ENCODE measurements at regions not wholly inside any gene's neighbourhood (a gene's known extent, or its start where the extent isn't known, plus 50 kb on each side); places are given as distances from the start of the nearest gene placed in this dataset.

GRCh38 chr20:7710440-7710839 lies 229.8 kb downstream of the HAO1 start:
- H3K4me1 ChIP-seq: no peaks in the 10 kb centered on the region
- no peaks in the 10 kb centered on the region for H3K9me3 ChIP-seq
- no peak for TF ChIP-seq CTCF (IDR thresholded peaks at IDR 0.05)
- no peak overlapping the region for H3K27ac ChIP-seq
- intact Hi-C loops (cut with DNase I): no loop called here
- DNase-seq: no peak
- no peaks in the 10 kb centered on the region for H3K27me3 ChIP-seq
- no peak overlapping the region for H3K4me3 ChIP-seq
- H3K36me3 ChIP-seq: no peaks in the 10 kb centered on the region
- ATAC-seq: no peak

GRCh38 chr20:7712661-7713060 lies 227.6 kb downstream of the HAO1 start:
- DNase-seq: no peak
- Histone ChIP-seq H3K4me1 (no peaks in the 10 kb centered on the region), H3K36me3 (no peaks in the 10 kb centered on the region), H3K9me3 (no peaks in the 10 kb centered on the region), H3K4me3 (no peak overlapping the region), H3K27ac (no peak overlapping the region), H3K27me3 (no peaks in the 10 kb centered on the region)
- no peak for ATAC-seq
- TF ChIP-seq CTCF (IDR thresholded peaks at IDR 0.05): no peak
- intact Hi-C loops (cut with DNase I): no loop called here

- no peaks in the 10 kb centered on the region for H3K27me3 ChIP-seq
- no peaks in the 10 kb centered on the region for H3K4me1 ChIP-seq
- TF ChIP-seq CTCF (IDR thresholded peaks at IDR 0.05): no peak
- ATAC-seq (no peak), DNase-seq (no peak)
- no peaks in the 10 kb centered on the region for H3K36me3 ChIP-seq
- H3K27ac ChIP-seq: no peak overlapping the region
- intact Hi-C loops (cut with DNase I): no loop called here
- no peak overlapping the region for H3K4me3 ChIP-seq
- no peaks in the 10 kb centered on the region for H3K9me3 ChIP-seq
Observed at GRCh38 chr20:7714549-7714948, 225.7 kb downstream of the HAO1 start.

- Histone ChIP-seq H3K27ac (no peak overlapping the region), H3K27me3 (no peaks in the 10 kb centered on the region), H3K4me3 (no peak overlapping the region), H3K9me3 (no peaks in the 10 kb centered on the region), H3K36me3 (no peaks in the 10 kb centered on the region), H3K4me1 (no peaks in the 10 kb centered on the region)
- ATAC-seq (no peak), DNase-seq (no peak)
- no peak for TF ChIP-seq CTCF (IDR thresholded peaks at IDR 0.05)
- intact Hi-C loops (cut with DNase I): no loop called here
Observed at GRCh38 chr20:7716286-7716972, 223.8 kb downstream of the HAO1 start.

GRCh38 chr20:7722564-7722963 lies 217.7 kb downstream of the HAO1 start:
- ATAC-seq (no peak), DNase-seq (no peak)
- Histone ChIP-seq H3K36me3 (no peaks in the 10 kb centered on the region), H3K9me3 (no peaks in the 10 kb centered on the region), H3K27me3 (no peaks in the 10 kb centered on the region), H3K27ac (no peak overlapping the region), H3K4me3 (no peak overlapping the region), H3K4me1 (no peaks in the 10 kb centered on the region)
- intact Hi-C loops (cut with DNase I): no loop called here
- no peak for TF ChIP-seq CTCF (IDR thresholded peaks at IDR 0.05)
